Glutamatergic neuron (in vitro differentiated cells): ENCODE measurements at regions not wholly inside any gene's neighbourhood (a gene's known extent, or its start where the extent isn't known, plus 50 kb on each side); places are given as distances from the start of the nearest gene placed in this dataset.
"Not testable (repeated sequence)": the region's sequence is repeated elsewhere in the genome, so short reads cannot be mapped to it uniquely, and the experiment has no call there.

Source experiments
- DNase-seq: peaks from one replicate; pipeline ENCODE4 v3.0.0; 2022
- H3K27ac Mint-ChIP-seq: one replicate; pipeline ENCODE4 v1.8.0; 2020; ENCODE audit warnings: mild to moderate bottlenecking, mixed read lengths, inconsistent platforms; ENCODE audit not compliant: unreplicated experiment
- H3K27me3 Mint-ChIP-seq: one replicate; pipeline ENCODE4 v1.8.0; 2020; ENCODE audit warnings: mild to moderate bottlenecking, moderate library complexity, mixed read lengths, inconsistent platforms; ENCODE audit not compliant: unreplicated experiment
- H3K36me3 Mint-ChIP-seq: one replicate; pipeline ENCODE4 v1.8.0; 2020; ENCODE audit warnings: mild to moderate bottlenecking, mixed read lengths, inconsistent platforms; ENCODE audit not compliant: unreplicated experiment
- H3K4me1 Mint-ChIP-seq: one replicate; pipeline ENCODE4 v1.8.0; 2020; ENCODE audit warnings: mild to moderate bottlenecking, low read depth, mixed read lengths, inconsistent platforms; ENCODE audit not compliant: unreplicated experiment
- H3K4me3 Mint-ChIP-seq: one replicate; pipeline ENCODE4 v1.8.0; 2020; ENCODE audit warnings: mild to moderate bottlenecking, mixed read lengths, inconsistent platforms; ENCODE audit not compliant: unreplicated experiment
- H3K9me3 Mint-ChIP-seq: one replicate; pipeline ENCODE4 v1.8.0; 2020; ENCODE audit warnings: mild to moderate bottlenecking, moderate library complexity, mixed read lengths, inconsistent platforms; ENCODE audit not compliant: unreplicated experiment
- TF ChIP-seq, protein P1 (sequence below): fragments of 200-600 bp; sonication (generic); IDR thresholded peaks from one replicate; pipeline ENCODE4 v1.5.0; 2021; ENCODE audit not compliant: partially characterized antibody, unreplicated experiment

DNA sequence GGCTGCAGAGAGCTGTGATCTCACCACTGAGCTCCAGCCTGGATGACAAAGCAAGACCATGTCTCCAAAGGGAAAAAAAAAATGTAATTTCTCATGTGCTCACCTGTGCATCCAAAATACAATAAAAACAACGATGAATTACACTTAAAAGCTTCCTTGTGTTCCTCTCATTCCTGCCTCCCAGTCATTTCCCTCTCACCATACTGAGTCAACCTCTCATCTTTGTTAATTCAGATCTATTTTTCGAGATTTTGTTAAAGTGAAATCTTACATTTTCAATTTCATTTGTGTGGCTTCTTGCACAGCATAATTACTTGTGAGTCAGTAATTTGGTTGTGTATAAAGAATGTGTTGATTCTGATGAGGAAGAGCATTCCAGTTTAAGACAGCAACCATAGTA is 1203.2 kb downstream of the TMEM121 start:
- Mint-ChIP-seq H3K36me3 (no peaks in the 10 kb centered on the region), H3K4me1 (no peaks in the 10 kb centered on the region), H3K27me3 (no peaks in the 10 kb centered on the region), H3K27ac (no peak overlapping the region), H3K9me3 (peaks cover 1% of the 10 kb centered on the region), H3K4me3 (no peak overlapping the region)
- DNase-seq, result no peak
- TF ChIP-seq, protein P1, sequence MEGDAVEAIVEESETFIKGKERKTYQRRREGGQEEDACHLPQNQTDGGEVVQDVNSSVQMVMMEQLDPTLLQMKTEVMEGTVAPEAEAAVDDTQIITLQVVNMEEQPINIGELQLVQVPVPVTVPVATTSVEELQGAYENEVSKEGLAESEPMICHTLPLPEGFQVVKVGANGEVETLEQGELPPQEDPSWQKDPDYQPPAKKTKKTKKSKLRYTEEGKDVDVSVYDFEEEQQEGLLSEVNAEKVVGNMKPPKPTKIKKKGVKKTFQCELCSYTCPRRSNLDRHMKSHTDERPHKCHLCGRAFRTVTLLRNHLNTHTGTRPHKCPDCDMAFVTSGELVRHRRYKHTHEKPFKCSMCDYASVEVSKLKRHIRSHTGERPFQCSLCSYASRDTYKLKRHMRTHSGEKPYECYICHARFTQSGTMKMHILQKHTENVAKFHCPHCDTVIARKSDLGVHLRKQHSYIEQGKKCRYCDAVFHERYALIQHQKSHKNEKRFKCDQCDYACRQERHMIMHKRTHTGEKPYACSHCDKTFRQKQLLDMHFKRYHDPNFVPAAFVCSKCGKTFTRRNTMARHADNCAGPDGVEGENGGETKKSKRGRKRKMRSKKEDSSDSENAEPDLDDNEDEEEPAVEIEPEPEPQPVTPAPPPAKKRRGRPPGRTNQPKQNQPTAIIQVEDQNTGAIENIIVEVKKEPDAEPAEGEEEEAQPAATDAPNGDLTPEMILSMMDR, result no peak

DNA sequence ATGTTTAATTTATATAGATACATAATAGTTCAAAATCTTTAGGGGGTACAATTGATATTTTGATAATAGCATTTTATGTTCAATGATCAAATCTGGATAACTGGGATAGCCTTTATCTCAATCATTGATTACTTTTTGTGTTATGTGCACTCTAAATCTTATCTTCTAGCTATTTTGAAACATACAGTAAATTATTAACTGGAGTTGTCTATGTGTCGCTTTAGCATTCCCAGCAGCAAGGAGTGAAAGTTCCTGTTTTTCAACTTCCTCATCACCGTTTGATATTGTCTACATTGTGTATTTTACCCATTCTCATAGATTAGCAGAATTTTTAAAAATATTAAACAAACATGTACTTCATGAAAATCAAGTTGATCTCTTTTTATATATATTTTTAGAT is 1207.4 kb downstream of the TMEM121 start:
- peaks cover 1% of the 10 kb centered on the region for H3K9me3 Mint-ChIP-seq
- no peak for DNase-seq
- H3K27me3 Mint-ChIP-seq, result no peaks in the 10 kb centered on the region
- no peaks in the 10 kb centered on the region for H3K4me1 Mint-ChIP-seq
- TF ChIP-seq, protein P1, result no peak
- H3K27ac Mint-ChIP-seq, result no peak overlapping the region
- no peaks in the 10 kb centered on the region for H3K36me3 Mint-ChIP-seq
- H3K4me3 Mint-ChIP-seq, result no peak overlapping the region

DNA sequence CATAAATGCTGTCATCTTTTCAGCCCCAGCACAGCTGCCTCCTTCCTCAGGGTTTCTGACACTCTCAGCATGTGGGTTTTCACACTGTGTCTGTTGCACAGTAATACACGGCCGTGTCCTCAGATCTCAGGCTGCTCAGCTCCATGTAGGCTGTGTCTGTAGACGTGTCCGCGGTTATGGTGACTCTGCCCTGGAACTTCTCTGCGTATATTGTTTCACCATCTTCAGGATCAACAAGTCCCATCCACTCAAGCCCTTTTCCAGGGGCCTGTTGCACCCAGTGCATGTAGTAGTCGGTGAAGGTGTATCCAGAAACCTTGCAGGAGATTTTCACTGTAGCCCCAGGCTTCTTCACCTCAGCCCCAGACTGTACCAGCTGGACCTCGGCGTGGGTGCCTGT is 1210.6 kb downstream of the TMEM121 start:
- no peaks in the 10 kb centered on the region for H3K27me3 Mint-ChIP-seq
- no peaks in the 10 kb centered on the region for H3K36me3 Mint-ChIP-seq
- no peak overlapping the region for H3K4me3 Mint-ChIP-seq
- no peak for DNase-seq
- TF ChIP-seq, protein P1, result no peak
- no peaks in the 10 kb centered on the region for H3K4me1 Mint-ChIP-seq
- no peaks in the 10 kb centered on the region for H3K9me3 Mint-ChIP-seq
- no peak overlapping the region for H3K27ac Mint-ChIP-seq

DNA sequence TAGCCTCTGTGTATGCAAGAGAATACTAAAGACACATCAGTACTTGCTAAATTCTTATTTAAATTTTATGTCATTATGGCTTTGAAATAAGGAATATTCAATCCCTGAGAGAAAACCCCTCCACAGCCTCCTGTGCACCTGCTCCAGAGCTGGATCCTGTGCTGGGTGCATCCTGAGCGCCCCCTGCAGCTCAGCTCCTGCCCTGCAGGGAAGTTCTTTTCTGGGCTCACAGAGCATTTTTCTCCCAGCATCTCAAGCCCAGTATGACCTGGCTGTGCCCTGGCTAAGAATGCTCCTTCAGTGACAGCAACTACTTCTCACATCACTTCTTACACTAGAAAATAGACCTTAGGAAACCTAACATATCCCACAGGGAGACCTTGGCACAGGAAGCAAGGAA is 1211.7 kb downstream of the TMEM121 start:
- no peak overlapping the region for H3K4me3 Mint-ChIP-seq
- no peaks in the 10 kb centered on the region for H3K27me3 Mint-ChIP-seq
- no peaks in the 10 kb centered on the region for H3K4me1 Mint-ChIP-seq
- DNase-seq, result no peak
- H3K27ac Mint-ChIP-seq, result no peak overlapping the region
- TF ChIP-seq, protein P1, result no peak
- no peaks in the 10 kb centered on the region for H3K36me3 Mint-ChIP-seq
- no peaks in the 10 kb centered on the region for H3K9me3 Mint-ChIP-seq

DNA sequence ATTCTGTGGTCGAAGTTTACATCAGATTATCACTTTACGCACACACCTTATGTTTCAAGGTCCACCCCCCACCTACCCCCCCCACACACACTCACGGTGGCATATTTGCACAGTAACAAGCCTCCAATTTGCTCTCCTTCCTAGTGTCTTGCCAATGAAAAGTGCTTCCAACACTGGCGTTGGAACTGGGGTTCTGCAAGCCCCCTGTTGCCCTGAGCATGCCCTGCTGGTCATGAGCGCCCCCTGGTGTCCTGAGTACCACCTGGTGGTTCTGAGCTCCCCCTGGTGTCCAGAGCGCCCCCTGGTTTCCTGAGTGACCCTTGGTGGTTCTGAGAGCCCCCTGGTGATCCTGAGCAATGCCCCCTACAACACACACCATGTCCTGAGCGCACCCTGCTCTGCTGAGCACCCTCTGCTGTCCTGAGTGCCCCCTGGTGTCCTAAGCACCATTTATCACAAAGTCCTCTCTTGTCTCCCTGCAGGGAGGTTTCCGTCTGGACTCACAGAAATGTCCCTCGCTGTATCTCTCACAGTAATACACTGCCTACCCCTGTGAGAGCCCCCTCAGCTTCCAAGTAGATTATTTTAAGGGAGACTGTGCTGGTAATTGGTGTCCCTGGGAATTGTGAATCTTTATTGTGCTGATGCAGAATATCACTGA is 1212.3 kb downstream of the TMEM121 start:
- H3K4me1 Mint-ChIP-seq, H3K27ac Mint-ChIP-seq, H3K9me3 Mint-ChIP-seq: not testable (repeated sequence)

DNA sequence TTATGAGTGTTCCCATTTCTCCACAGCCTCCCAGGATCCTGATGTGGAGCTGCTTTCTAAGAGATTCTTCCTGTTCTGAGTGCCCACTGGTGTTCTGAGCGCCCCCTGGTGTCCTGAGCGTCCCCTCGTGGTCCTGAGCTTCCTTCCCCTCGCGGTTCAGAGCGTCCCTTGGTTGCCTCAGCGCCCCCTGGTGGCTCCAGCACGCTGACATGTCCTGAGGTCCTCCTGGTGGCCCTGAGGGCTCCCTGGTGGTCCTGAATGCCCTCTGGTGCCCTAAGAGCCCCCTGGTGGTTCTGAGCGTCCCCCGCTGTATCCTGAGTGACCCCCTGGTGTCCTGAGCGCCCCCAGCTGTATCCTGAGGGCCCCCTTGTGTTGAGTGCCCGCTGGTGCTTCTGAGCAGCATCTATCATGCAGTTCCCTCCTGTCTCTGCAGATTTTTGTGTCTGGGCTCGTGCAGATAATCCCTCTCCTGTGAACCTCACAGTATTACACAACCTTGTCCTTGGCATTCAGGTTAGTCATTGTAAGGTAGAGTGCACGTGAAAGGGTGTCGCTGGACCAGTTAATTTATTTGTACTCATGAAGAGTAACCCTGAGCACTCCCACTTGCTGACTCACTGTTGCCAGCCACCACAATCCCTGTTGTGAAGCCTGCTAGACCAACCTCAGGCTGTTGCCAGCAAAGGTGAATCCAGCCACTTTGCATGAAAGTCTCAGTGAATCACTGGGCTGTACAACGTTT is 1214.9 kb downstream of the TMEM121 start:
- H3K36me3 Mint-ChIP-seq, H3K27me3 Mint-ChIP-seq, H3K4me3 Mint-ChIP-seq, H3K4me1 Mint-ChIP-seq, H3K27ac Mint-ChIP-seq, H3K9me3 Mint-ChIP-seq, DNase-seq: not testable (repeated sequence)

More for the DNA sequence above, 1212.3 kb downstream of the TMEM121 start:
- H3K27me3 Mint-ChIP-seq, DNase-seq, H3K36me3 Mint-ChIP-seq, H3K4me3 Mint-ChIP-seq: not testable (repeated sequence)

DNA sequence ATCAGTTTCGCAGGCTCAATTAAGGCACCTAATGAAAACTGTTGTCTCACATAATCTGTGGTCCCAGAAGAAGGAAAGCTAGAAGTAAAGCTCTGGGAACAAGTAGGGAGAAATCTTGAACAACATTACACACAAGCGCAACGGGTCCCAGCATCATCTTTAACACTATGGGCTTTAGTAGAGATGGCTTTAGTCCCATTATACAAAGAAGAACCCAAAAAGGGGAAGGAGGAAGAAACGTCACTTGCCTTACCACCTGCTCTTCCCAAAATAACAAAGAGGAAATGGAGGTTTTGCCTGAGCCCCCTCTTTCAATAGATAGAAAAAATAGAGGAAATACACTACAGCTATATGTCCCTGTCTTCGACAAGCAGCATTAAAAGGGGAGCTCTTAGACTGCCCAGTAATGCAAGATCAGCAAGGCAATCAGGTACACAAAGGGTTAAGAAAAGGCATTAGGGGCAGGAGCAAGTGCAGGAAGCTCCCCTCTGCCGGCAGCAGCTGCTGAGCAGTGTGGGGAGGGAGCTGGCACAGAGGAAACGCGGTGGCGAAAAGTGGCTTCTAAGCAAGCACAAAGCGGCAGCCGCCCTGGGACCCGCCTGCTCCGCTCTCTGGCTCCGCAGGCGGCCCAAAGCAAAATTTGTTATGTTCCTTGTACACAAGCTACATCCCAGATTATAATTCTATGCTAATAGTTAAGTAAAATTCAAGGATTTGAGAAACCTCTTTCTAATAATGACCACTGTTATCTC is 1218.8 kb downstream of the TMEM121 start:
- H3K4me1 Mint-ChIP-seq, H3K27me3 Mint-ChIP-seq, H3K9me3 Mint-ChIP-seq, H3K4me3 Mint-ChIP-seq, H3K36me3 Mint-ChIP-seq, DNase-seq, H3K27ac Mint-ChIP-seq: not testable (repeated sequence)

DNA sequence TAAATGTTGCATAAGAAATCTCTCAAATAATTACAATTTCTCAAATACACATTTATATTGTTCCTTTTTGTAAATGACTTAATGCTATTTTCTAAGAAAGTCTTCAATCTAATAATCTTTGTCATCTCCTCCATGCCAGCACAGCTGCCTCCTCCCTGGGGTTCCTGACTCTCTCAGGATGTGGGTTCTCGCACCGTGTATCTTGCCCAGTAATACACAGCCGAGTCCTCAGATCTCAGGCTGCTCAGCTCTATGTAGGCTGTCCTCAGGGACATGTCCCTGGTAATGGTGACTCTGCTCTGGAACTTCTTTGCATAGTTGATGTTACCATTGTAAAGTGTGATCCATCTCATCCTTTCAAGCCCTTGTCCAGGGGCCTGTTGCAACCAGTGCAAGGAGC is 1223.7 kb downstream of the TMEM121 start:
- DNase-seq, H3K27ac Mint-ChIP-seq, H3K9me3 Mint-ChIP-seq, H3K36me3 Mint-ChIP-seq, H3K27me3 Mint-ChIP-seq, H3K4me3 Mint-ChIP-seq, H3K4me1 Mint-ChIP-seq: not testable (repeated sequence)
